ENCODE measurements at regions not wholly inside any gene's neighbourhood (a gene's known extent, or its start where the extent isn't known, plus 50 kb on each side); places are given as distances from the start of the nearest gene placed in this dataset.

DNA sequence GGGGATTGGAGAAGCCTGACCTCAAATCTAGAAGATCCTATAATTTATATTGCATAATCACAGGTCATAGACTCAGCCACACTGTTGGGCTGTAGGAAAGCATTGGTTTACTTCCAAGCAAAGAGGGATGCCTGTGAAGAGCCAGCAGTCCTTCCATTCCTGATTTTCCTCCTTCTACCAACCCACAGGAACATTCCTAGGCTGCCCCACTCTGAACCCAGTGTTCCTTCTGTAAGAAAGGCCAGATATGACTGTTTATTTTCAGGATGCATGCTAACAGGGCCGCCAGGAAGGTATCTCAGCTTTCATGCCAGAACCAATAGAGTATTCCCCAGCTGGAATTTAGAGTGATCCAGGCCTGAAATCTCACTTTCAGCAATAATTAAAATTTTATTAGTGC lies 197.1 kb downstream of the ETS1 start:
- TF ChIP-seq, protein P1, sequence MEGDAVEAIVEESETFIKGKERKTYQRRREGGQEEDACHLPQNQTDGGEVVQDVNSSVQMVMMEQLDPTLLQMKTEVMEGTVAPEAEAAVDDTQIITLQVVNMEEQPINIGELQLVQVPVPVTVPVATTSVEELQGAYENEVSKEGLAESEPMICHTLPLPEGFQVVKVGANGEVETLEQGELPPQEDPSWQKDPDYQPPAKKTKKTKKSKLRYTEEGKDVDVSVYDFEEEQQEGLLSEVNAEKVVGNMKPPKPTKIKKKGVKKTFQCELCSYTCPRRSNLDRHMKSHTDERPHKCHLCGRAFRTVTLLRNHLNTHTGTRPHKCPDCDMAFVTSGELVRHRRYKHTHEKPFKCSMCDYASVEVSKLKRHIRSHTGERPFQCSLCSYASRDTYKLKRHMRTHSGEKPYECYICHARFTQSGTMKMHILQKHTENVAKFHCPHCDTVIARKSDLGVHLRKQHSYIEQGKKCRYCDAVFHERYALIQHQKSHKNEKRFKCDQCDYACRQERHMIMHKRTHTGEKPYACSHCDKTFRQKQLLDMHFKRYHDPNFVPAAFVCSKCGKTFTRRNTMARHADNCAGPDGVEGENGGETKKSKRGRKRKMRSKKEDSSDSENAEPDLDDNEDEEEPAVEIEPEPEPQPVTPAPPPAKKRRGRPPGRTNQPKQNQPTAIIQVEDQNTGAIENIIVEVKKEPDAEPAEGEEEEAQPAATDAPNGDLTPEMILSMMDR (IDR thresholded peaks at IDR 0.05): no peak
- TF ChIP-seq POLR2A (IDR thresholded peaks at IDR 0.05): no peak

All from body of pancreas (tissue), 4 donors.